Thyroid gland (tissue), 4 donors: ENCODE measurements at regions not wholly inside any gene's neighbourhood (a gene's known extent, or its start where the extent isn't known, plus 50 kb on each side); places are given as distances from the start of the nearest gene placed in this dataset.

Experiments
- DNase-seq, 2 donors: peaks; one replicate each; pipeline ENCODE4 v3.0.0-alpha.2; 2019
- H3K27ac ChIP-seq, 3 donors: fragments of 200-600 bp; sonication (generic); 1 replicate in 2 of 3; 2 replicates in 1 of 3; pipeline ENCODE4 v1.5.1; 2016 to 2019; ENCODE audit warnings: mild to moderate bottlenecking in 1 of 3, moderate library complexity in 1 of 3
- H3K27me3 ChIP-seq: fragments of 200-600 bp; sonication (generic); one replicate; pipeline ENCODE4 v1.5.1; 2019
- H3K36me3 ChIP-seq, 2 donors: fragments of 200-600 bp; sonication (generic); one replicate each; pipeline ENCODE4 v1.5.1; 2016 to 2019
- H3K4me1 ChIP-seq, 2 donors: fragments of 200-600 bp; sonication (generic); one replicate each; pipeline ENCODE4 v1.5.1; 2017 to 2019
- H3K4me3 ChIP-seq, 3 donors: fragments of 200-600 bp; sonication (generic); replicated peaks in 1 of 3; 1 replicate in 2 of 3; 2 replicates in 1 of 3; pipeline ENCODE4 v1.5.1; 2016; ENCODE audit warnings: mild to moderate bottlenecking in 1 of 3
- H3K9me3 ChIP-seq: fragments of 200-600 bp; sonication (generic); one replicate; pipeline ENCODE4 v1.5.1; 2017
- POLR2A ChIP-seq, 2 donors: fragments of 450-650 bp; IDR thresholded peaks; one replicate each; pipeline ENCODE4 v1.6.1; 2017; ENCODE audit warnings: antibody characterized with exemption in 2 of 2, mild to moderate bottlenecking in 2 of 2, moderate library complexity in 1 of 2
- WGBS, 2 donors: methylation state at CpG; one replicate each; pipeline ENCODE4 v1.1.5; 2017; 5-methylcytosine and 5-hydroxymethylcytosine counted together
- intact Hi-C: fragments of 100-400 bp; cut with DNase I; formaldehyde crosslinking; loops from one replicate; pipeline ENCODE4 v1.15.1; 2023
- TF ChIP-seq, protein P1 (sequence below), 6 experiments: fragments of 200-600 bp in 3 of 6; fragments of 450-650 bp in 3 of 6; sonication (generic) in 3 of 6; IDR thresholded peaks; one replicate each; pipeline ENCODE4 v1.5.1; 2016 to 2019; ENCODE audit warnings: antibody characterized with exemption in 6 of 6, mild to moderate bottlenecking in 2 of 6, inconsistent platforms in 1 of 6, moderate library complexity in 1 of 6

DNA sequence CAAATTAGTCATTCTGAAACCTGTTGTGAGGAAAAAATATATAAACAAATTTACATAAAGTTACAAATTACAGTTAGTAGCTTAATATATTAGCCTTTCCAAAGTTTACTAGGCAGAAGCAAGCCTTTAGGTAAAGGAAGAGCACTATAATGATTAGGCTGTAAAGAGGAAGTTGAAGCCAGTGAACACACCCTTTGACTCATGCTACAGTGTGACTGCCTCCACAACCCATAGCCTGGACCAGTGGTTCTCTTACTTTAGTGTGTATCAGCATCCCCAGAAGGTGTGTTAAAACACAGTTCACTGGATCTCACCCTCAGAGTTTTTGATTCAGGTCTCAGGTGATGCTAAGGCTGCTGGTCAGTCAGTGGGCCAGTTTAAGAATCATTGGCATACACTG, 91.4 kb upstream of the DEFB112 start:
- TF ChIP-seq, protein P1, sequence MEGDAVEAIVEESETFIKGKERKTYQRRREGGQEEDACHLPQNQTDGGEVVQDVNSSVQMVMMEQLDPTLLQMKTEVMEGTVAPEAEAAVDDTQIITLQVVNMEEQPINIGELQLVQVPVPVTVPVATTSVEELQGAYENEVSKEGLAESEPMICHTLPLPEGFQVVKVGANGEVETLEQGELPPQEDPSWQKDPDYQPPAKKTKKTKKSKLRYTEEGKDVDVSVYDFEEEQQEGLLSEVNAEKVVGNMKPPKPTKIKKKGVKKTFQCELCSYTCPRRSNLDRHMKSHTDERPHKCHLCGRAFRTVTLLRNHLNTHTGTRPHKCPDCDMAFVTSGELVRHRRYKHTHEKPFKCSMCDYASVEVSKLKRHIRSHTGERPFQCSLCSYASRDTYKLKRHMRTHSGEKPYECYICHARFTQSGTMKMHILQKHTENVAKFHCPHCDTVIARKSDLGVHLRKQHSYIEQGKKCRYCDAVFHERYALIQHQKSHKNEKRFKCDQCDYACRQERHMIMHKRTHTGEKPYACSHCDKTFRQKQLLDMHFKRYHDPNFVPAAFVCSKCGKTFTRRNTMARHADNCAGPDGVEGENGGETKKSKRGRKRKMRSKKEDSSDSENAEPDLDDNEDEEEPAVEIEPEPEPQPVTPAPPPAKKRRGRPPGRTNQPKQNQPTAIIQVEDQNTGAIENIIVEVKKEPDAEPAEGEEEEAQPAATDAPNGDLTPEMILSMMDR (IDR thresholded peaks at IDR 0.05) = no peak
- no peak for TF ChIP-seq POLR2A (IDR thresholded peaks at IDR 0.05)
- H3K4me1 ChIP-seq = no peaks in the 10 kb centered on the region
- H3K4me3 ChIP-seq = no peak overlapping the region
- DNase-seq = no peak
- H3K9me3 ChIP-seq = no peaks in the 10 kb centered on the region
- no peak overlapping the region for H3K27ac ChIP-seq
- H3K27me3 ChIP-seq = no peaks in the 10 kb centered on the region
- intact Hi-C loops = no loop called here
- no peaks in the 10 kb centered on the region for H3K36me3 ChIP-seq

DNA sequence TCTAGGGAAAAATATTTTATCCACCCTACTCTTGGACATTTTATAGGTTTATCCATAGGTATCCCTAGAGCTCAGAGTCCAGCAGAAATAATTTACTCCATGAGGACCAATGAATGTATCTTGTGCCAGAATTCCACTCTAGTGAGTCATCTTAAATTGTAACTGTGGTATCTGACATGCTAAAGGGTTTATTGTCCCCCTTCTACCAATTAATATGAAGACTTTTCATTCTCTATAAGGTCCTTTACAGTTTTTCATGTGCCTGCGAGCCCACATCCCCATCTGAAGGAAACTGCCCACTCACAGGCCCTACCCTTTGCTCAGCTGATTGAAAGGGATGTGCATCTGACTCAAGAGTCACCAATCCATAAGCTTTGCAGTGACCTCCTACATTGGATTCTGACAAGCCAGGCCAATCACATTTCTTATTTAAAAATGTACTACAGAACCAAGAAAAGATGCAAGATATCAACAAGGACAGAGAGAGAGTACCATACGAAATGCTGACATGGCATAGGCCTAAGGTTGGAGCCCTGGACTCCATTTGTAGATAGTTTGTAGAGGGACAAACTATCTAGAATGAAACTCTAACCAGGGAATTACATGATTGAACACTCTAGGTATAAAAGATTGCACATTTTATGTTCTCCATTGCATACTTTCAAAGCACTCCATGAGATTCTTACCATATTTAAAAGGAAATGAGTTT, 93.4 kb upstream of the DEFB112 start:
- no peak for DNase-seq
- H3K36me3 ChIP-seq = no peaks in the 10 kb centered on the region
- WGBS, 2 donors = 76 to 77% methylated on average over 2 of the region's 2 CpGs
- H3K4me1 ChIP-seq = no peaks in the 10 kb centered on the region
- TF ChIP-seq, protein P1 (IDR thresholded peaks at IDR 0.05) = no peak
- no peak overlapping the region for H3K4me3 ChIP-seq
- H3K27me3 ChIP-seq = no peaks in the 10 kb centered on the region
- intact Hi-C loops = no loop called here
- H3K9me3 ChIP-seq = no peaks in the 10 kb centered on the region
- H3K27ac ChIP-seq = no peak overlapping the region

DNA sequence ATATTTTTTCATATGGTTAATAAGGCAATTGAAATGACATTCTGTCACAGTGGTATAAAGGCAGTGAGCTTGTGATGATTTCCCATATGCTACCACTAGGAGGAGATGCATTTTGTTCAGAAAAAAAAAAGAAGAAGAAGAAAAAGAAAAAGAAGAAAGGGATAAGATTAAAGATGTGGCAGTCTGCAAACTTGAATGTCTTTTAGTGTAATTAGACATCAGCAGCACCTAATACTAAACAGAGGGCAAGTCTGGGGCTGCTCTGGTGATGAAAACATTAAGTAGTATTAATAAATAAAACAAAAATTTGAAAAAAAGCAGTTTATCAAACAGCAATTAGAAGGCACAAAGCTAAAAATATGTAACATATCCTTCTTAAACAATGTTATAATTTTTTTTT, 95.4 kb upstream of the DEFB112 start:
- Histone ChIP-seq H3K27me3 (no peaks in the 10 kb centered on the region), H3K27ac (no peak overlapping the region), H3K9me3 (no peaks in the 10 kb centered on the region), H3K4me3 (no peak overlapping the region), H3K36me3 (no peaks in the 10 kb centered on the region), H3K4me1 (no peaks in the 10 kb centered on the region)
- intact Hi-C loops = no loop called here
- DNase-seq = no peak
- TF ChIP-seq, protein P1 (IDR thresholded peaks at IDR 0.05) = peak in 1 of 6 experiments; percentile 19
- TF ChIP-seq POLR2A (IDR thresholded peaks at IDR 0.05) = no peak

DNA sequence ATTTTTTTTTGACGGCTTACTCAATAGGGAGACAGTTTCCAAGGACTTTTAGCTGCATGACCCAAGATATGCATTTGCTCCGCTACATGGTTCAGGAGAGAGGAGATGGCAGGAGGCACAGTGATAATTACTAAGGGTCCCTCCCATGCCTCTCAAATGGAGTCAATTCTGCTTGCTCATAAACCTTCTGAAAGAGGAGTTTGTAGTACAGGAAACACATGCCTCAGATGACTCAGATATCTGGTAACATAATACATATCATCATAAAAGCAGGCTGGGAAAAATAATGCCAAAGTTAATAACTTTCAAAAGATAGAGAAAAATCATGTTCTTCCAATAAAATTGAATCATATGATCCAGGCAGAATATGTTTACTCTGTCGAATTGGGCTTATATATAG, 97.6 kb upstream of the DEFB112 start:
- TF ChIP-seq, protein P1 (IDR thresholded peaks at IDR 0.05) = no peak
- TF ChIP-seq POLR2A (IDR thresholded peaks at IDR 0.05) = no peak
- Histone ChIP-seq H3K4me3 (no peak overlapping the region), H3K36me3 (no peaks in the 10 kb centered on the region), H3K4me1 (no peaks in the 10 kb centered on the region), H3K9me3 (no peaks in the 10 kb centered on the region), H3K27me3 (no peaks in the 10 kb centered on the region), H3K27ac (no peak overlapping the region)
- intact Hi-C loops = no loop called here
- WGBS, 2 donors = 83% methylated on average over 3 of the region's 3 CpGs
- no peak for DNase-seq

DNA sequence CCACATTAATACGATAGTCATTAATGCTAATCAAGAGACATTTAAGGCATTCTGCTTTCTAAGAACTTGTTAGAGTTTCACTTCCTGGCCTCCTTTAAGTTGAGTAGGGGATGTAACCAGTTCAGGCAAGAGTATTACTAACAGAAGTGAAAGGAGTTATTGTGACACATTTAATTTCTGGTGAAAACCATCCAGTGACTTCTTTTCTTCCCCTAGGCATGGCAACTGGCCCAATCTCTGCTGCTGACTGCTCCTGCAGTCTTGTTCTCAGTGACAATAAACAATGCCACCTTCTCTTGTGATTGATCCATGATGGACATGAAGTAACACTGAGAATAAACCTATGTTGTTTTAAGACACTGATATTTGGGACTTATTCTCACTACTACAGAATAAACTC, 130.9 kb upstream of the DEFB112 start:
- DNase-seq = no peak
- 89 to 91% methylated on average over 1 of the region's 1 CpG for WGBS, 2 donors
- Histone ChIP-seq H3K36me3 (no peaks in the 10 kb centered on the region), H3K4me3 (no peak overlapping the region), H3K27me3 (no peaks in the 10 kb centered on the region), H3K4me1 (no peaks in the 10 kb centered on the region), H3K27ac (no peak overlapping the region), H3K9me3 (no peaks in the 10 kb centered on the region)
- TF ChIP-seq, protein P1 (IDR thresholded peaks at IDR 0.05) = no peak
- TF ChIP-seq POLR2A (IDR thresholded peaks at IDR 0.05) = no peak
- intact Hi-C loops = no loop called here
